ENCODE measurements at regions not wholly inside any gene's neighbourhood (a gene's known extent, or its start where the extent isn't known, plus 50 kb on each side); places are given as distances from the start of the nearest gene placed in this dataset.

DNA sequence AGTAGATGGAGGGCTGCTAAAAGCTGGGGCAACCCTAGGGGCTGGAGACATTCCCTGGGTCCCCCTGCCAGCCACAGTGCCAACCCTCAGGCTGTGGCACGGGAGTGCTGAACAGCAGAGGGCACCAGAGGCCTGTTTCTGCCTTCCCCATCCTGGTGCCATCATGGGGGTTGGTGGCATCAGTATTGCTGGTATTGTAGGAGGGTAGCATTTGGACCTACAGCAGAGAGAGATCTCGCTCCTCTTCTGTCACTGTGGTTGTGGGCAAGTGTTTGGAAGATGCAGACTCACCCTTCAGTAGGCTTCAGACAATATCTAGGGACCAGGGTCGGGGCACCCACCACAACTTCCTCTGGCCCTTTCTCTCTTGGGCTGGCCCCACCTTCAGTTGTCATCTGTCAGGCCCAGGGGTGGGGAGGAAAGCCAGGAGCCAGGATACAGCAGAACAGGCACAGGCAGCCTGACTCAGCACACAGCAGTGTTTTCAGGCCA lies 123.5 kb downstream of the RPLP1 start:
- TF ChIP-seq, protein P1, sequence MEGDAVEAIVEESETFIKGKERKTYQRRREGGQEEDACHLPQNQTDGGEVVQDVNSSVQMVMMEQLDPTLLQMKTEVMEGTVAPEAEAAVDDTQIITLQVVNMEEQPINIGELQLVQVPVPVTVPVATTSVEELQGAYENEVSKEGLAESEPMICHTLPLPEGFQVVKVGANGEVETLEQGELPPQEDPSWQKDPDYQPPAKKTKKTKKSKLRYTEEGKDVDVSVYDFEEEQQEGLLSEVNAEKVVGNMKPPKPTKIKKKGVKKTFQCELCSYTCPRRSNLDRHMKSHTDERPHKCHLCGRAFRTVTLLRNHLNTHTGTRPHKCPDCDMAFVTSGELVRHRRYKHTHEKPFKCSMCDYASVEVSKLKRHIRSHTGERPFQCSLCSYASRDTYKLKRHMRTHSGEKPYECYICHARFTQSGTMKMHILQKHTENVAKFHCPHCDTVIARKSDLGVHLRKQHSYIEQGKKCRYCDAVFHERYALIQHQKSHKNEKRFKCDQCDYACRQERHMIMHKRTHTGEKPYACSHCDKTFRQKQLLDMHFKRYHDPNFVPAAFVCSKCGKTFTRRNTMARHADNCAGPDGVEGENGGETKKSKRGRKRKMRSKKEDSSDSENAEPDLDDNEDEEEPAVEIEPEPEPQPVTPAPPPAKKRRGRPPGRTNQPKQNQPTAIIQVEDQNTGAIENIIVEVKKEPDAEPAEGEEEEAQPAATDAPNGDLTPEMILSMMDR (IDR thresholded peaks at IDR 0.05) = peak; percentile 41 to 92 (median 70)
- TF ChIP-seq POLR2A (IDR thresholded peaks at IDR 0.05) = no peak

Measured in thyroid gland (tissue), 4 donors.